Hepatocyte (in vitro differentiated cells): ENCODE measurements at regions not wholly inside any gene's neighbourhood (a gene's known extent, or its start where the extent isn't known, plus 50 kb on each side); places are given as distances from the start of the nearest gene placed in this dataset.

Source experiments
- DNase-seq: peaks from one replicate; pipeline ENCODE4 v3.0.0-alpha.2; 2016; ENCODE audit warnings: low spot score
- H2AFZ ChIP-seq: fragments of 200-600 bp; sonication (generic); 2 replicates; pipeline ENCODE4 v1.6.0; 2016; ENCODE audit warnings: antibody characterized with exemption, mild to moderate bottlenecking
- H3K27ac ChIP-seq: fragments of 200-600 bp; sonication (generic); 2 replicates; pipeline ENCODE4 v1.5.1; 2016; ENCODE audit warnings: mild to moderate bottlenecking
- H3K27me3 ChIP-seq: fragments of 200-600 bp; sonication (generic); 2 replicates; pipeline ENCODE4 v1.6.1; 2016
- H3K36me3 ChIP-seq: fragments of 200-600 bp; sonication (generic); replicated peaks from 2 replicates; pipeline ENCODE4 v1.5.1; 2016; ENCODE audit warnings: low read depth; ENCODE audit not compliant: insufficient read depth
- H3K4me1 ChIP-seq: fragments of 200-600 bp; sonication (generic); 2 replicates; pipeline ENCODE4 v1.5.1; 2016; ENCODE audit warnings: mild to moderate bottlenecking, moderate library complexity; ENCODE audit not compliant: insufficient read depth
- H3K4me2 ChIP-seq: fragments of 200-600 bp; sonication (generic); 2 replicates; pipeline ENCODE4 v1.6.0; 2016
- H3K4me3 ChIP-seq: fragments of 200-600 bp; sonication (generic); 2 replicates; pipeline ENCODE4 v1.5.1; 2016; ENCODE audit warnings: mild to moderate bottlenecking
- H3K79me2 ChIP-seq: fragments of 200-600 bp; sonication (generic); 2 replicates; pipeline ENCODE4 v1.6.0; 2017; ENCODE audit warnings: mild to moderate bottlenecking
- H3K9me2 ChIP-seq: fragments of 200-600 bp; sonication (generic); replicated peaks from 2 replicates; pipeline ENCODE4 v1.6.0; 2017; ENCODE audit warnings: mild to moderate bottlenecking; ENCODE audit not compliant: insufficient read depth
- H3K9me3 ChIP-seq: fragments of 200-600 bp; sonication (generic); 2 replicates; pipeline ENCODE4 v1.5.1; 2016; ENCODE audit warnings: low read depth, mild to moderate bottlenecking
- H4K20me1 ChIP-seq: fragments of 200-600 bp; sonication (generic); 2 replicates; pipeline ENCODE4 v1.6.0; 2016; ENCODE audit warnings: mild to moderate bottlenecking; ENCODE audit not compliant: insufficient read depth, poor library complexity, severe bottlenecking
- EZH2 ChIP-seq: fragments of 200-600 bp; sonication (generic); IDR thresholded peaks from 2 replicates; pipeline ENCODE4 v1.6.1; 2016; ENCODE audit warnings: antibody characterized with exemption, mild to moderate bottlenecking, borderline replicate concordance
- EZH2phosphoT487 ChIP-seq: fragments of 200-600 bp; sonication (generic); IDR thresholded peaks from one replicate; pipeline ENCODE4 v1.6.1; 2018; ENCODE audit warnings: antibody characterized with exemption, mild to moderate bottlenecking, low read depth, moderate library complexity; ENCODE audit not compliant: unreplicated experiment, severe bottlenecking
- WGBS: methylation state at CpG from one replicate; pipeline ENCODE4 v1.1.6; 2016; ENCODE audit warnings: low lambda C conversion rate; ENCODE audit errors: missing lambda C conversion rate; 5-methylcytosine and 5-hydroxymethylcytosine counted together
- TF ChIP-seq, protein P1 (sequence below): fragments of 200-600 bp; sonication (generic); IDR thresholded peaks from 2 replicates; pipeline ENCODE4 v1.5.1; 2016; ENCODE audit warnings: antibody characterized with exemption, mild to moderate bottlenecking; ENCODE audit not compliant: poor library complexity

DNA sequence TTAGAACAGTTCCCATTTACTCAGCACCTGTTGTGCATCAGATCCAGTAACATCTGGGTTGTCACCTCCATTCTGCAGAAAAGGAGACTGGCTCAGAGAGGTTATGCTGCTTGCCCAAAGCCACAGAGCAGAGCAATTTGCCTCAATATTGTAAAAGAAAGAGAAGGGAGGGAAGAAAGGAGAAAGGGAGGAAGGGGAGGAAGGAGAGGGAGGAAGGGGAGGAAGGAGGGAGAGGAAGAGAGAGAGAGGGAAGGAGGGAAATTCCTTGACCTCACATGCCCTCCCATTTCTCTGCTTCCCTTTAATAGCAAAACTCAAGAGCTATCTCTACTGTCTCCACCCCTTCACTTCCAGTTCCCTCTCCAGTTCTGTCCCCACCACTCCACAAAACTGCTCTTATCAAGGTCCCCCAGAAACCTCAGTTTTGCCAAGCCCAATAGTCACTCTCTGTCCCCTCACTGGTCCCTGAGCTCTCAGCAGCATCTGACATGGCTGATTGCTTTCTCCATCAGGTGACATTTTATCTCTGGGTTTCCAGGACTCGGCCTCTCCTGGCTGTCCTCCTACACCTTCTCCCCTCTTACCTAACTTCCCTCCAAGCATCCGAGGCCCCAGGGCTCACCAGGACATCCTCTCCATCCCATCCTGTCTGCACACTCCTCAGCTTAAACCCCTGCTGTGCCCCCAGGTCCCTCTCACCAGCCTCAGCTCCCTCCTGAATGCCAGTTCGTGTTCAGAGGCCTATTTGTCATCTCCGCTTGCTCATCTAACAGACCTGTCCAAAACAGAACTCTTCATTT, 104.7 kb upstream of the LINGO1 start:
- H3K4me1 ChIP-seq, result no peaks in the 10 kb centered on the region
- no peak for DNase-seq
- no peaks in the 10 kb centered on the region for H3K36me3 ChIP-seq
- no peak overlapping the region for H2AFZ ChIP-seq
- no peaks in the 10 kb centered on the region for H3K9me2 ChIP-seq
- TF ChIP-seq EZH2 (no peak), EZH2phosphoT487 (no peak)
- TF ChIP-seq, protein P1, sequence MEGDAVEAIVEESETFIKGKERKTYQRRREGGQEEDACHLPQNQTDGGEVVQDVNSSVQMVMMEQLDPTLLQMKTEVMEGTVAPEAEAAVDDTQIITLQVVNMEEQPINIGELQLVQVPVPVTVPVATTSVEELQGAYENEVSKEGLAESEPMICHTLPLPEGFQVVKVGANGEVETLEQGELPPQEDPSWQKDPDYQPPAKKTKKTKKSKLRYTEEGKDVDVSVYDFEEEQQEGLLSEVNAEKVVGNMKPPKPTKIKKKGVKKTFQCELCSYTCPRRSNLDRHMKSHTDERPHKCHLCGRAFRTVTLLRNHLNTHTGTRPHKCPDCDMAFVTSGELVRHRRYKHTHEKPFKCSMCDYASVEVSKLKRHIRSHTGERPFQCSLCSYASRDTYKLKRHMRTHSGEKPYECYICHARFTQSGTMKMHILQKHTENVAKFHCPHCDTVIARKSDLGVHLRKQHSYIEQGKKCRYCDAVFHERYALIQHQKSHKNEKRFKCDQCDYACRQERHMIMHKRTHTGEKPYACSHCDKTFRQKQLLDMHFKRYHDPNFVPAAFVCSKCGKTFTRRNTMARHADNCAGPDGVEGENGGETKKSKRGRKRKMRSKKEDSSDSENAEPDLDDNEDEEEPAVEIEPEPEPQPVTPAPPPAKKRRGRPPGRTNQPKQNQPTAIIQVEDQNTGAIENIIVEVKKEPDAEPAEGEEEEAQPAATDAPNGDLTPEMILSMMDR, result no peak
- H3K27me3 ChIP-seq, result peaks cover 4% of the 10 kb centered on the region
- H3K27ac ChIP-seq, result no peak overlapping the region
- WGBS, result 58% methylated on average over 4 of the region's 4 CpGs
- H4K20me1 ChIP-seq, result no peaks in the 10 kb centered on the region
- H3K9me3 ChIP-seq, result no peaks in the 10 kb centered on the region
- no peak overlapping the region for H3K4me3 ChIP-seq
- no peaks in the 10 kb centered on the region for H3K79me2 ChIP-seq
- no peak overlapping the region for H3K4me2 ChIP-seq

- Histone ChIP-seq H3K4me1 (no peaks in the 10 kb centered on the region), H3K27ac (no peak overlapping the region), H3K9me2 (no peaks in the 10 kb centered on the region), H3K9me3 (no peaks in the 10 kb centered on the region), H3K79me2 (no peaks in the 10 kb centered on the region), H3K4me2 (no peak overlapping the region), H3K4me3 (no peak overlapping the region), H2AFZ (no peak overlapping the region), H3K36me3 (no peaks in the 10 kb centered on the region), H4K20me1 (no peaks in the 10 kb centered on the region), H3K27me3 (peaks cover 1% of the 10 kb centered on the region)
- TF ChIP-seq EZH2phosphoT487 (no peak), EZH2 (no peak)
- TF ChIP-seq, protein P1, result no peak
- no peak for DNase-seq
- WGBS, result 89% methylated on average over 2 of the region's 2 CpGs
These were observed 101.6 kb upstream of the LINGO1 start for GRCh38 chr15:77734306-77734705.

- no peaks in the 10 kb centered on the region for H3K27me3 ChIP-seq
- no peaks in the 10 kb centered on the region for H4K20me1 ChIP-seq
- H3K4me1 ChIP-seq, result no peaks in the 10 kb centered on the region
- H3K79me2 ChIP-seq, result no peaks in the 10 kb centered on the region
- H3K36me3 ChIP-seq, result no peaks in the 10 kb centered on the region
- no peak overlapping the region for H3K4me2 ChIP-seq
- whole genome bisulfite sequencing, result 81% methylated on average over 18 of the region's 18 CpGs
- no peak for DNase-seq
- TF ChIP-seq EZH2 (no peak), EZH2phosphoT487 (no peak)
- TF ChIP-seq, protein P1, result no peak
- no peaks in the 10 kb centered on the region for H3K9me2 ChIP-seq
- no peak overlapping the region for H3K27ac ChIP-seq
- no peak overlapping the region for H3K4me3 ChIP-seq
- no peaks in the 10 kb centered on the region for H3K9me3 ChIP-seq
- H2AFZ ChIP-seq, result no peak overlapping the region
These were observed 101.0 kb upstream of the LINGO1 start for GRCh38 chr15:77733579-77734300.
